ENCODE measurements at regions not wholly inside any gene's neighbourhood (a gene's known extent, or its start where the extent isn't known, plus 50 kb on each side); places are given as distances from the start of the nearest gene placed in this dataset.

DNA sequence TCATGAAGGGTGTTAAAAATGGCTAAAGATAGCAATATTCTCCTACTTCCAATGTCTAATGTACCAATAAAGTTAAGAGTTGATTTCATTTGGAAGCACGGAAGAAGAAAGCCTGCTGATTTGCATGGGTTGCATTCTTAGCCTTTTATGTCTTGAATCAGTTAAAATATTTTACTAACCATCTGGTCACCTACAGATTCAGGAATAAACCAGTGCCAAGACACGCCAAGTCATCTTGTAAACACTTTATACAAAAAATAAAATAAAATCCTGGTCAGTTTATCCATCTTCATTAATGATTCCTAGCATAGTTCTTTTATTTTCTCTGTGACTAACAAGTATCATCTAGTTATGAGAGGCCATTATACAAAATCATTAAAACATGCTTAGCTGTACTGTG is 1031.6 kb upstream of the WWC1 start:
- TF ChIP-seq, protein P1, sequence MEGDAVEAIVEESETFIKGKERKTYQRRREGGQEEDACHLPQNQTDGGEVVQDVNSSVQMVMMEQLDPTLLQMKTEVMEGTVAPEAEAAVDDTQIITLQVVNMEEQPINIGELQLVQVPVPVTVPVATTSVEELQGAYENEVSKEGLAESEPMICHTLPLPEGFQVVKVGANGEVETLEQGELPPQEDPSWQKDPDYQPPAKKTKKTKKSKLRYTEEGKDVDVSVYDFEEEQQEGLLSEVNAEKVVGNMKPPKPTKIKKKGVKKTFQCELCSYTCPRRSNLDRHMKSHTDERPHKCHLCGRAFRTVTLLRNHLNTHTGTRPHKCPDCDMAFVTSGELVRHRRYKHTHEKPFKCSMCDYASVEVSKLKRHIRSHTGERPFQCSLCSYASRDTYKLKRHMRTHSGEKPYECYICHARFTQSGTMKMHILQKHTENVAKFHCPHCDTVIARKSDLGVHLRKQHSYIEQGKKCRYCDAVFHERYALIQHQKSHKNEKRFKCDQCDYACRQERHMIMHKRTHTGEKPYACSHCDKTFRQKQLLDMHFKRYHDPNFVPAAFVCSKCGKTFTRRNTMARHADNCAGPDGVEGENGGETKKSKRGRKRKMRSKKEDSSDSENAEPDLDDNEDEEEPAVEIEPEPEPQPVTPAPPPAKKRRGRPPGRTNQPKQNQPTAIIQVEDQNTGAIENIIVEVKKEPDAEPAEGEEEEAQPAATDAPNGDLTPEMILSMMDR (IDR thresholded peaks at IDR 0.05; ENCODE audit: poor library complexity): no peak
- TF ChIP-seq EZH2 (IDR thresholded peaks at IDR 0.05; ENCODE audit: borderline replicate concordance): no peak

All from hepatocyte (in vitro differentiated cells).